Liver (tissue), 8 donors: ENCODE measurements at regions not wholly inside any gene's neighbourhood (a gene's known extent, or its start where the extent isn't known, plus 50 kb on each side); places are given as distances from the start of the nearest gene placed in this dataset.

Experiments used
- DNase-seq: peaks from one replicate; pipeline ENCODE4 v3.0.0-alpha.2; 2017; ENCODE audit warnings: low spot score
- H3K27ac ChIP-seq, 2 donors: one replicate each; pipeline ENCODE4 v1.7.0; 2013; ENCODE audit warnings: inconsistent platforms in 2 of 2, low read length in 2 of 2, control low read depth in 1 of 2, low read depth in 1 of 2, mild to moderate bottlenecking in 1 of 2
- H3K27me3 ChIP-seq, 4 donors: one replicate each; pipeline versions ENCODE4 v1.6.1 to v1.7.0; 2013; ENCODE audit warnings: low read length in 3 of 4, inconsistent platforms in 1 of 4, mild to moderate bottlenecking in 1 of 4, moderate library complexity in 1 of 4; ENCODE audit not compliant: control insufficient read depth in 4 of 4, insufficient read depth in 4 of 4
- H3K36me3 ChIP-seq, 4 donors: one replicate each; pipeline versions ENCODE4 v1.6.1 to v1.7.0; 2013; ENCODE audit warnings: low read length in 3 of 4, mild to moderate bottlenecking in 3 of 4, low read depth in 1 of 4, moderate library complexity in 1 of 4; ENCODE audit not compliant: control insufficient read depth in 4 of 4, insufficient read depth in 3 of 4
- H3K4me1 ChIP-seq, 4 donors: one replicate each; pipeline versions ENCODE4 v1.6.1 to v1.7.0; 2013; ENCODE audit warnings: low read length in 3 of 4, mild to moderate bottlenecking in 3 of 4, moderate library complexity in 1 of 4; ENCODE audit not compliant: control insufficient read depth in 4 of 4, insufficient read depth in 4 of 4
- H3K4me3 ChIP-seq, 3 donors: one replicate each; pipeline versions ENCODE4 v1.6.1 to v1.7.0; 2013; ENCODE audit warnings: low read length in 3 of 3, control low read depth in 1 of 3, low read depth in 1 of 3, mild to moderate bottlenecking in 1 of 3
- H3K9ac ChIP-seq, 2 donors: one replicate each; pipeline ENCODE4 v1.7.0; 2013; ENCODE audit warnings: low read length in 2 of 2, mild to moderate bottlenecking in 2 of 2, moderate library complexity in 2 of 2, control low read depth in 1 of 2, low read depth in 1 of 2
- H3K9me3 ChIP-seq, 4 donors: one replicate each; pipeline versions ENCODE4 v1.6.1 to v1.7.0; 2013; ENCODE audit warnings: low read length in 3 of 4; ENCODE audit not compliant: control insufficient read depth in 4 of 4
- EGR1 ChIP-seq, 2 donors: IDR thresholded peaks; 2 replicates each; pipeline ENCODE4 v1.6.1; 2016 to 2018; ENCODE audit warnings: antibody characterized with exemption in 2 of 2, low read depth in 2 of 2
- FOXA1 ChIP-seq: IDR thresholded peaks from 2 replicates; pipeline ENCODE4 v1.6.1; 2016; ENCODE audit warnings: antibody characterized with exemption
- FOXA2 ChIP-seq: IDR thresholded peaks from 2 replicates; pipeline ENCODE4 v1.6.1; 2016; ENCODE audit warnings: antibody characterized with exemption
- GABPA ChIP-seq, 2 donors: IDR thresholded peaks in 1 of 2; conservative IDR thresholded peaks in 1 of 2; 2 replicates each; pipeline ENCODE4 v1.6.1; 2016; ENCODE audit warnings: antibody characterized with exemption in 2 of 2, mild to moderate bottlenecking in 1 of 2, moderate library complexity in 1 of 2
- HNF4A ChIP-seq, 2 donors: conservative IDR thresholded peaks; 2 replicates each; pipeline ENCODE4 v1.6.1; 2016; ENCODE audit warnings: antibody characterized with exemption in 2 of 2, mild to moderate bottlenecking in 2 of 2
- HNF4G ChIP-seq: IDR thresholded peaks from 2 replicates; pipeline ENCODE4 v1.6.1; 2016; ENCODE audit warnings: antibody characterized with exemption
- JUND ChIP-seq, 2 donors: IDR thresholded peaks; 2 replicates each; pipeline ENCODE4 v1.6.1; 2016; ENCODE audit warnings: antibody characterized with exemption in 2 of 2
- NR2F2 ChIP-seq: IDR thresholded peaks from 2 replicates; pipeline ENCODE4 v1.6.1; 2016; ENCODE audit warnings: antibody characterized with exemption
- RAD21 ChIP-seq, 2 donors: IDR thresholded peaks; 2 replicates each; pipeline ENCODE4 v1.6.1; 2016; ENCODE audit warnings: antibody characterized with exemption in 2 of 2, mild to moderate bottlenecking in 2 of 2
- RXRA ChIP-seq, 2 donors: IDR thresholded peaks; 2 replicates each; pipeline ENCODE4 v1.6.1; 2017 to 2018; ENCODE audit warnings: antibody characterized with exemption in 2 of 2, mild to moderate bottlenecking in 1 of 2
- SP1 ChIP-seq: IDR thresholded peaks from 2 replicates; pipeline ENCODE4 v1.6.1; 2018; ENCODE audit warnings: antibody characterized with exemption, mild to moderate bottlenecking
- TAF1 ChIP-seq: conservative IDR thresholded peaks from 2 replicates; pipeline ENCODE4 v1.6.1; 2016; ENCODE audit warnings: antibody characterized with exemption, mild to moderate bottlenecking
- YY1 ChIP-seq: IDR thresholded peaks from 2 replicates; pipeline ENCODE4 v1.6.1; 2016; ENCODE audit warnings: antibody characterized with exemption, mild to moderate bottlenecking
- WGBS: extraction: QIAGEN DNeasy Blood & Tissue Kit; methylation state at CpG from one replicate; pipeline ENCODE4 v1.1.7; 2013; 5-methylcytosine and 5-hydroxymethylcytosine counted together
- TF ChIP-seq, protein P1 (sequence below): fragments of 150-350 bp; IDR thresholded peaks from 2 replicates; pipeline ENCODE4 v1.5.1; 2017; ENCODE audit warnings: improper control_type of control experiment, low read depth, low read length; ENCODE audit not compliant: missing input control
- TF ChIP-seq, protein P2 (sequence below): IDR thresholded peaks from 2 replicates; pipeline ENCODE4 v1.6.1; 2016; ENCODE audit warnings: antibody characterized with exemption, mild to moderate bottlenecking
- TF ChIP-seq, protein P3 (sequence below): IDR thresholded peaks from 2 replicates; pipeline ENCODE4 v1.6.1; 2016; ENCODE audit warnings: antibody characterized with exemption
- TF ChIP-seq, protein P4 (sequence below): IDR thresholded peaks from 2 replicates; pipeline ENCODE4 v1.6.1; 2016; ENCODE audit warnings: antibody characterized with exemption
- TF ChIP-seq, protein P5 (sequence below): IDR thresholded peaks from 2 replicates; pipeline ENCODE4 v1.6.1; 2016; ENCODE audit warnings: antibody characterized with exemption
- donor health status: healthy.
- donor health status: healthy.
- donor health status: healthy.
- donor health status: healthy.
- donor health status: healthy.

DNA sequence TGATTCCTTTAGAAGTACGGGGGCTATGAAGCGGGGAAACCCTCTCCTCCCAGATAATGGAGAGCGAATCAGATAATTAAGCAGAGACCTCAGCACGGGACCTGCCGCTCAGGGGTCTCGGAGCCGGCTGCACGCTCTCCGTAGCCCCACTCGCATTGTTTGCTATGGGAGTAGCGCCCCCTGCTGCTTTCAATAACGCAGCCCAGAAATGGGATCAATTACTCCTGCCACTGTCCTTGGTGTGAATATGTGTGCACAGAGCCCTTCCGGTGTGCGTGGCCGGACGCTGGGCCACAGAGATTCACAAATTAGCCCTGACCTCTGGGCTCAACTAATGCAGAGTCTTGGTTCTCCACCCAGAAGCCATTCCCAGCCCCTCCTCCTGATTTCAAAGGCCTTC lies 76.4 kb upstream of the TMEM132C start:
- no peak overlapping the region for H3K9ac ChIP-seq
- no peaks in the 10 kb centered on the region for H3K36me3 ChIP-seq
- H3K27me3 ChIP-seq, result no peaks in the 10 kb centered on the region
- H3K4me1 ChIP-seq, result no peaks in the 10 kb centered on the region
- peaks cover 0 to 3% (median 0%) of the 10 kb centered on the region in 4 donors for H3K9me3 ChIP-seq
- no peak overlapping the region for H3K27ac ChIP-seq
- no peak for TF ChIP-seq GABPA (IDR thresholded peaks at IDR 0.05 in 1 of 2, conservative IDR thresholded peaks at IDR 0.05 in 1 of 2)
- no peak for TF ChIP-seq TAF1
- no peak for TF ChIP-seq HNF4A (conservative IDR thresholded peaks at IDR 0.05)
- TF ChIP-seq RAD21 (IDR thresholded peaks at IDR 0.05), result peak in 1 of 2 donors; percentile 39
- TF ChIP-seq EGR1 (IDR thresholded peaks at IDR 0.05; ENCODE audit: low read depth in 2 of 2), result no peak
- no peak for TF ChIP-seq FOXA1
- no peak for TF ChIP-seq FOXA2
- TF ChIP-seq, protein P1, sequence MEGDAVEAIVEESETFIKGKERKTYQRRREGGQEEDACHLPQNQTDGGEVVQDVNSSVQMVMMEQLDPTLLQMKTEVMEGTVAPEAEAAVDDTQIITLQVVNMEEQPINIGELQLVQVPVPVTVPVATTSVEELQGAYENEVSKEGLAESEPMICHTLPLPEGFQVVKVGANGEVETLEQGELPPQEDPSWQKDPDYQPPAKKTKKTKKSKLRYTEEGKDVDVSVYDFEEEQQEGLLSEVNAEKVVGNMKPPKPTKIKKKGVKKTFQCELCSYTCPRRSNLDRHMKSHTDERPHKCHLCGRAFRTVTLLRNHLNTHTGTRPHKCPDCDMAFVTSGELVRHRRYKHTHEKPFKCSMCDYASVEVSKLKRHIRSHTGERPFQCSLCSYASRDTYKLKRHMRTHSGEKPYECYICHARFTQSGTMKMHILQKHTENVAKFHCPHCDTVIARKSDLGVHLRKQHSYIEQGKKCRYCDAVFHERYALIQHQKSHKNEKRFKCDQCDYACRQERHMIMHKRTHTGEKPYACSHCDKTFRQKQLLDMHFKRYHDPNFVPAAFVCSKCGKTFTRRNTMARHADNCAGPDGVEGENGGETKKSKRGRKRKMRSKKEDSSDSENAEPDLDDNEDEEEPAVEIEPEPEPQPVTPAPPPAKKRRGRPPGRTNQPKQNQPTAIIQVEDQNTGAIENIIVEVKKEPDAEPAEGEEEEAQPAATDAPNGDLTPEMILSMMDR, result peak; percentile 13
- no peak for TF ChIP-seq HNF4G
- no peak for TF ChIP-seq SP1
- TF ChIP-seq RXRA (IDR thresholded peaks at IDR 0.05), result no peak
- TF ChIP-seq YY1, result no peak
- TF ChIP-seq, protein P2, sequence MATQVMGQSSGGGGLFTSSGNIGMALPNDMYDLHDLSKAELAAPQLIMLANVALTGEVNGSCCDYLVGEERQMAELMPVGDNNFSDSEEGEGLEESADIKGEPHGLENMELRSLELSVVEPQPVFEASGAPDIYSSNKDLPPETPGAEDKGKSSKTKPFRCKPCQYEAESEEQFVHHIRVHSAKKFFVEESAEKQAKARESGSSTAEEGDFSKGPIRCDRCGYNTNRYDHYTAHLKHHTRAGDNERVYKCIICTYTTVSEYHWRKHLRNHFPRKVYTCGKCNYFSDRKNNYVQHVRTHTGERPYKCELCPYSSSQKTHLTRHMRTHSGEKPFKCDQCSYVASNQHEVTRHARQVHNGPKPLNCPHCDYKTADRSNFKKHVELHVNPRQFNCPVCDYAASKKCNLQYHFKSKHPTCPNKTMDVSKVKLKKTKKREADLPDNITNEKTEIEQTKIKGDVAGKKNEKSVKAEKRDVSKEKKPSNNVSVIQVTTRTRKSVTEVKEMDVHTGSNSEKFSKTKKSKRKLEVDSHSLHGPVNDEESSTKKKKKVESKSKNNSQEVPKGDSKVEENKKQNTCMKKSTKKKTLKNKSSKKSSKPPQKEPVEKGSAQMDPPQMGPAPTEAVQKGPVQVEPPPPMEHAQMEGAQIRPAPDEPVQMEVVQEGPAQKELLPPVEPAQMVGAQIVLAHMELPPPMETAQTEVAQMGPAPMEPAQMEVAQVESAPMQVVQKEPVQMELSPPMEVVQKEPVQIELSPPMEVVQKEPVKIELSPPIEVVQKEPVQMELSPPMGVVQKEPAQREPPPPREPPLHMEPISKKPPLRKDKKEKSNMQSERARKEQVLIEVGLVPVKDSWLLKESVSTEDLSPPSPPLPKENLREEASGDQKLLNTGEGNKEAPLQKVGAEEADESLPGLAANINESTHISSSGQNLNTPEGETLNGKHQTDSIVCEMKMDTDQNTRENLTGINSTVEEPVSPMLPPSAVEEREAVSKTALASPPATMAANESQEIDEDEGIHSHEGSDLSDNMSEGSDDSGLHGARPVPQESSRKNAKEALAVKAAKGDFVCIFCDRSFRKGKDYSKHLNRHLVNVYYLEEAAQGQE, result no peak
- TF ChIP-seq JUND (IDR thresholded peaks at IDR 0.05), result no peak
- TF ChIP-seq, protein P3, sequence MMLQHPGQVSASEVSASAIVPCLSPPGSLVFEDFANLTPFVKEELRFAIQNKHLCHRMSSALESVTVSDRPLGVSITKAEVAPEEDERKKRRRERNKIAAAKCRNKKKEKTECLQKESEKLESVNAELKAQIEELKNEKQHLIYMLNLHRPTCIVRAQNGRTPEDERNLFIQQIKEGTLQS, result no peak
- no peak for TF ChIP-seq NR2F2
- 18% methylated on average over 16 of the region's 16 CpGs for WGBS
- no peak overlapping the region for H3K4me3 ChIP-seq
- no peak for DNase-seq

DNA sequence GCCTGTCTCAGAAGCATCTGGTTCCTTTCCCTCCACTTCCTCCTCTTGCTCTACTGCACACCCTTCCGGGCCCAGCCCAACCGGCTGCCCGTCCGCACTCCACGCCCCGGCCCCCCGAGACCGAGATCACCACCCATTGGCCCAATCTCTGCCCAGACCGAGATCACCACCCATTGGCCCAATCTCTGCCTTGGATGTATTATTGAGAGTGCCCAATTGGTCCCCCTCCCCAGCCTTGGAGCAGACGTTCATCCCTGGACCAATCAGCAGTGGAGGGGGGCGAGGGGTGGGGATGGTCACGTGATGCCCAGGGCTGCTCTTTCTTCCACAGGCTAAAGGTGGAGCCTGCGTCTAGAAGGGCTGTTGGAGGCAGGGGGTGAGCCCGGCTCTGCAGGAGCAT lies 75.6 kb upstream of the TMEM132C start:
- no peak overlapping the region for H3K27ac ChIP-seq
- peaks cover 0 to 3% (median 0%) of the 10 kb centered on the region in 4 donors for H3K27me3 ChIP-seq
- WGBS, result 79% methylated on average over 14 of the region's 14 CpGs
- no peak overlapping the region for H3K4me3 ChIP-seq
- H3K9ac ChIP-seq, result no peak overlapping the region
- H3K4me1 ChIP-seq, result no peaks in the 10 kb centered on the region
- DNase-seq, result no peak
- H3K9me3 ChIP-seq, result peaks cover 0 to 3% (median 0%) of the 10 kb centered on the region in 4 donors
- no peaks in the 10 kb centered on the region for H3K36me3 ChIP-seq
- TF ChIP-seq, protein P4, sequence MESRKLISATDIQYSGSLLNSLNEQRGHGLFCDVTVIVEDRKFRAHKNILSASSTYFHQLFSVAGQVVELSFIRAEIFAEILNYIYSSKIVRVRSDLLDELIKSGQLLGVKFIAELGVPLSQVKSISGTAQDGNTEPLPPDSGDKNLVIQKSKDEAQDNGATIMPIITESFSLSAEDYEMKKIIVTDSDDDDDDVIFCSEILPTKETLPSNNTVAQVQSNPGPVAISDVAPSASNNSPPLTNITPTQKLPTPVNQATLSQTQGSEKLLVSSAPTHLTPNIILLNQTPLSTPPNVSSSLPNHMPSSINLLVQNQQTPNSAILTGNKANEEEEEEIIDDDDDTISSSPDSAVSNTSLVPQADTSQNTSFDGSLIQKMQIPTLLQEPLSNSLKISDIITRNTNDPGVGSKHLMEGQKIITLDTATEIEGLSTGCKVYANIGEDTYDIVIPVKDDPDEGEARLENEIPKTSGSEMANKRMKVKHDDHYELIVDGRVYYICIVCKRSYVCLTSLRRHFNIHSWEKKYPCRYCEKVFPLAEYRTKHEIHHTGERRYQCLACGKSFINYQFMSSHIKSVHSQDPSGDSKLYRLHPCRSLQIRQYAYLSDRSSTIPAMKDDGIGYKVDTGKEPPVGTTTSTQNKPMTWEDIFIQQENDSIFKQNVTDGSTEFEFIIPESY, result no peak
- TF ChIP-seq TAF1 (no peak), NR2F2 (no peak), YY1 (no peak), HNF4G (no peak), RAD21 (IDR thresholded peaks at IDR 0.05) (no peak), RXRA (IDR thresholded peaks at IDR 0.05) (no peak), HNF4A (conservative IDR thresholded peaks at IDR 0.05) (no peak)
- TF ChIP-seq, protein P1, result no peak
- TF ChIP-seq, protein P2, result no peak
- TF ChIP-seq, protein P3, result no peak
- TF ChIP-seq, protein P5, sequence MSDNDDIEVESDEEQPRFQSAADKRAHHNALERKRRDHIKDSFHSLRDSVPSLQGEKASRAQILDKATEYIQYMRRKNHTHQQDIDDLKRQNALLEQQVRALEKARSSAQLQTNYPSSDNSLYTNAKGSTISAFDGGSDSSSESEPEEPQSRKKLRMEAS, result no peak
